ENCODE measurements at regions not wholly inside any gene's neighbourhood (a gene's known extent, or its start where the extent isn't known, plus 50 kb on each side); places are given as distances from the start of the nearest gene placed in this dataset.

GRCh38 chr15:95365511-95366107 is 964.9 kb upstream of the NR2F2 start:
- H3K4me2 ChIP-seq = no peak overlapping the region
- no peak overlapping the region for H3K27ac ChIP-seq (ENCODE audit: low read depth in 2 of 2, low read length in 1 of 2)

More at GRCh38 chr15:95365511-95366107, 964.9 kb upstream of the NR2F2 start:
- no peaks in the 10 kb centered on the region for H3K9me3 ChIP-seq
- no peaks in the 10 kb centered on the region for H3K79me2 ChIP-seq (ENCODE audit: insufficient read depth)
- DNase-seq = no peak
- WGBS (ENCODE audit: low lambda C conversion rate) = 35% methylated on average over 12 of the region's 12 CpGs
- H3K4me1 ChIP-seq (ENCODE audit: control insufficient read depth in 1 of 2, insufficient read depth in 2 of 2, low read depth in 1 of 2, low read length in 1 of 2) = no peaks in the 10 kb centered on the region; a peak in 1 of 4 replicates
- H3K27me3 ChIP-seq (ENCODE audit: insufficient read depth) = no peaks in the 10 kb centered on the region
- H3K36me3 ChIP-seq (replicated peaks in 1 of 2; ENCODE audit: control insufficient read depth in 1 of 2, insufficient read depth in 2 of 2, low read length in 1 of 2) = no peaks in the 10 kb centered on the region
- H4K20me1 ChIP-seq (ENCODE audit: insufficient read depth) = no peaks in the 10 kb centered on the region
- TF ChIP-seq RXRA (IDR thresholded peaks at IDR 0.05; ENCODE audit: borderline replicate concordance, low read depth) (no peak), GATA2 (CRISPR knock-in tag; IDR thresholded peaks at IDR 0.05) (no peak), REST (IDR thresholded peaks at IDR 0.05; ENCODE audit: low read depth, low read length) (no peak), NFIC (IDR thresholded peaks at IDR 0.05; ENCODE audit: borderline replicate concordance) (no peak), ELF1 (IDR thresholded peaks at IDR 0.05) (no peak), EP300 (IDR thresholded peaks at IDR 0.05; ENCODE audit: borderline replicate concordance in 1 of 2, low read depth in 1 of 2, low read length in 1 of 2) (no peak), PBX3 (IDR thresholded peaks at IDR 0.05) (no peak), CHD2 (IDR thresholded peaks at IDR 0.05; ENCODE audit: low read length, partially characterized antibody) (no peak), EZH2phosphoT487 (IDR thresholded peaks at IDR 0.05; ENCODE audit: borderline replicate concordance, low read depth) (no peak), USF1 (IDR thresholded peaks at IDR 0.05; ENCODE audit: borderline replicate concordance, low read depth) (no peak), RCOR1 (IDR thresholded peaks at IDR 0.05; ENCODE audit: low read length) (no peak), YY1 (IDR thresholded peaks at IDR 0.05; ENCODE audit: low read depth) (no peak), SIN3A (IDR thresholded peaks at IDR 0.05; ENCODE audit: borderline replicate concordance, low read depth, low read length) (no peak), FOXM1 (IDR thresholded peaks at IDR 0.05; ENCODE audit: low read depth) (no peak), RAD21 (IDR thresholded peaks at IDR 0.05; ENCODE audit: low read length) (no peak), NRF1 (IDR thresholded peaks at IDR 0.05; ENCODE audit: low read depth, low read length) (no peak), ZBTB33 (IDR thresholded peaks at IDR 0.05; ENCODE audit: borderline replicate concordance, low read depth) (no peak), CTCF (IDR thresholded peaks at IDR 0.05) (no peak)
- TF ChIP-seq, protein P1, sequence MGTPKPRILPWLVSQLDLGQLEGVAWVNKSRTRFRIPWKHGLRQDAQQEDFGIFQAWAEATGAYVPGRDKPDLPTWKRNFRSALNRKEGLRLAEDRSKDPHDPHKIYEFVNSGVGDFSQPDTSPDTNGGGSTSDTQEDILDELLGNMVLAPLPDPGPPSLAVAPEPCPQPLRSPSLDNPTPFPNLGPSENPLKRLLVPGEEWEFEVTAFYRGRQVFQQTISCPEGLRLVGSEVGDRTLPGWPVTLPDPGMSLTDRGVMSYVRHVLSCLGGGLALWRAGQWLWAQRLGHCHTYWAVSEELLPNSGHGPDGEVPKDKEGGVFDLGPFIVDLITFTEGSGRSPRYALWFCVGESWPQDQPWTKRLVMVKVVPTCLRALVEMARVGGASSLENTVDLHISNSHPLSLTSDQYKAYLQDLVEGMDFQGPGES (IDR thresholded peaks at IDR 0.05; ENCODE audit: low read depth, low read length) = no peak
- TF ChIP-seq, protein P2, sequence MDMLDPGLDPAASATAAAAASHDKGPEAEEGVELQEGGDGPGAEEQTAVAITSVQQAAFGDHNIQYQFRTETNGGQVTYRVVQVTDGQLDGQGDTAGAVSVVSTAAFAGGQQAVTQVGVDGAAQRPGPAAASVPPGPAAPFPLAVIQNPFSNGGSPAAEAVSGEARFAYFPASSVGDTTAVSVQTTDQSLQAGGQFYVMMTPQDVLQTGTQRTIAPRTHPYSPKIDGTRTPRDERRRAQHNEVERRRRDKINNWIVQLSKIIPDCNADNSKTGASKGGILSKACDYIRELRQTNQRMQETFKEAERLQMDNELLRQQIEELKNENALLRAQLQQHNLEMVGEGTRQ (IDR thresholded peaks at IDR 0.05; ENCODE audit: borderline replicate concordance, low read depth, low read length) = no peak
- H3K4me3 ChIP-seq (ENCODE audit: low read depth in 2 of 2, low read length in 1 of 2) = no peak overlapping the region
- H3F3A ChIP-seq (replicated peaks; ENCODE audit: insufficient read depth) = no peaks in the 10 kb centered on the region
- ChIA-PET POLR2A (no interaction called here), CTCF (no interaction called here)
- H3K9ac ChIP-seq = no peak overlapping the region
- no peak overlapping the region for H2AFZ ChIP-seq (ENCODE audit: low read depth)
- no peaks in the 10 kb centered on the region for H3K9me2 ChIP-seq
